NCI-H187 (cell line): ENCODE measurements at regions not wholly inside any gene's neighbourhood (a gene's known extent, or its start where the extent isn't known, plus 50 kb on each side); places are given as distances from the start of the nearest gene placed in this dataset.

Source experiments
- DNase-seq, 2 experiments: peaks; one replicate each; lab custom pipeline; 2025; lab: John Stamatoyannopoulos, UW

DNA sequence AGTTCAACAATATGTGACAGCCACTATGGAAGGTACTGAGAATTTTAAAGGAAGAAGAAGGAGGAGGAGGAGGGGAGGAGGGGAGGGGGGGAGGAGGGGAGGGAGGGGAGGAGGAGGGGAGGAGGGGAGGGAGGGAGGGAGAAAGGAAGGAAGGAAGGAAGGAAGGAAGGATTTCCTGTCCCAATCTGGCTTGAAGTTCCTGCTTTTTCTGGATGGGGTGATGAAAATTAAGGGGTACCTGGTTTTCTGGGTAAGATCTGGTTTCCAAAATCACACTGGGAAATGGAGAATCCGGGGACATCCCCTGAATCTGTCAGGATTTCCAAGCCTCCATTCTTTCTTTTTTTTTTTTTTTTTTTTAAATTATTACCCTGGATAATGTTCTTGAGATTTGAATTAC is 271.8 kb downstream of the MTX2 start:
- DNase-seq: no peak

- no peak for DNase-seq
Measured at GRCh38 chr2:176542476-176542875, 273.2 kb downstream of the MTX2 start.

DNA sequence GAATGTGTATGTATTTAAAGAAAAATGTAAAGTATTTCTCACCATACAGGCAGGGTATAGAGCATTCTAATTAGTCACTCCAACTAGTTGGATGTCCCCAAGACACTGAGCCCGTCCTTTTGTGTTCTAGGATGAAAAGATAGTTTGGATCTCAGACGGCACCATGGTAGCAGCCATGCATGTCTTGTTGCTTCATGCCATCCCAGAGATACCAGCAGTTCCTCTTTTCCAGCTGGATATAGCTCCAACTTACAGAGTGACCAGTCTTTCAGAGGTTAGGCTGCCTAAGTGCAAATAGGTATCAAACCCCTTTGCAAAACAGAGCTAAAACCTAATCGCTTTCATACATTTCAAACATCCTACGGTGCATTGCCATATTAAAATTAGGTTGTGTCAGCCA is 275.3 kb downstream of the MTX2 start:
- DNase-seq: no peak

- DNase-seq: no peak
Measured at GRCh38 chr2:176544991-176545956, 276.0 kb downstream of the MTX2 start.

- DNase-seq: no peak
Measured at GRCh38 chr2:176546550-176546949, 277.3 kb downstream of the MTX2 start.

- DNase-seq: no peak
Measured at GRCh38 chr2:176552501-176553135, 283.4 kb downstream of the MTX2 start.

DNA sequence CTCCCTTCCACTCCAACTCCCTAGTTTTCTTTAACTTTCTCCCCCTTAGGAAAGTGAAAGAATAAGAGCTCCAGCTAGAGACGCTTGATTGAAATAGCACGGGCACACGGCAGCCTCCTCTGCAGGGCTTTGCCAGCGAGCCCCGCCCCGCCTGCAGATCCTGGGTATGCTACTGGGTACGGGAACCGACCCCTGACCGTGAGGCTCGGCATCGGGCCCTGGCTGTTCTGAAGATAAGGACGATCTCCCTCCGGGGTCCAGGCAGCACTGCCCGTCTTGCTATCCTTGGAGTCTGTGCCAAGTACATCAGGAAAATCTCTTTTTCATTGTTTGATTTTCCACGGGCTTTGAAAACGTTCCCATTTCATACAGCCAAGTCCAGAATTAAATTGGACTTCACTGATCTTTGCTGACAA is 284.5 kb downstream of the MTX2 start:
- peak in 1 of 2 experiments; percentile 38 for DNase-seq

- DNase-seq: peak; percentile 23 to 67
Measured at GRCh38 chr2:176554101-176555048, 285.1 kb downstream of the MTX2 start.

GRCh38 chr2:176555112-176555511 is 285.9 kb downstream of the MTX2 start:
- DNase-seq: no peak

DNA sequence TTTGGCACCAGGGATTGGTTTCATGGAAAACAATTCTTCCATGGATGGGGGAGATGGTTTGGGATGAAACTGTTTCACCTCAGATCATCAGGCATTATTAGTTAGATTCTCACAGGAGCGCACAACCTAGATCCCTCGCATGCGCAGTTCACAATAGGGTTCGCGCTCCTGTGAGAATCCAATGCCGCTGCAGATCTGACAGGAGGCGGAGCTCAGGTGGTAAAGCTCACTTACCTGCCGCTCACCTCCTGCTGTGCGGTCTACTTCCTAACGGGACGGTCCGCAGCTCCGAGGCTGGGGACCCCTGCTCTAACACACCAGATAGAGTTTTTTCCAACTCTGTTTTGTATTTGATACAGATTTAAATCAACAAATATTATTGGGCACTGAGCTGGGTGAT is 286.5 kb downstream of the MTX2 start:
- DNase-seq: no peak

GRCh38 chr2:176556373-176556772 is 287.1 kb downstream of the MTX2 start:
- DNase-seq: no peak

DNA sequence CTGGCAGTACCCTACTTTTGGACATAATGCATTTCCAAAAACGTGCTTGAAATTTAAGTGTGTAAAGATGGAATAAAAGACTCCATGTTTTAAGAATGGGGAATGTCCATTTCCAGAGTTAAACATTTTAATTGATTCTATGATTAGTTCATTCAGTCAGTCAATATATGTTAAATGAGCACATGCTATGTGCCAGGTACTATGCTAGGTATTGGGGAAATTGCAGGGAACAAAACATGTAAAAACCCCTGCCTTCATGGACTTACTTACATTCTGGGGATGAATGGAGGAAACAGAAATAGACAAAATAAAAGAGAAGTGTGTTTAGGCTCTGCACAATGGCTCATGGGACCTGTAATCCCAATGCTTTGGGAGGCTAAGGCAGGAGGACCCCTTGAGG is 288.6 kb downstream of the MTX2 start:
- DNase-seq: no peak

- DNase-seq: no peak
Measured at GRCh38 chr2:176558574-176559140, 289.4 kb downstream of the MTX2 start.

GRCh38 chr2:176560296-176560695 is 291.1 kb downstream of the MTX2 start:
- DNase-seq: no peak

- no peak for DNase-seq
Measured at GRCh38 chr2:176561706-176562105, 292.5 kb downstream of the MTX2 start.

GRCh38 chr2:176562359-176563078 is 293.3 kb downstream of the MTX2 start:
- DNase-seq: no peak

DNA sequence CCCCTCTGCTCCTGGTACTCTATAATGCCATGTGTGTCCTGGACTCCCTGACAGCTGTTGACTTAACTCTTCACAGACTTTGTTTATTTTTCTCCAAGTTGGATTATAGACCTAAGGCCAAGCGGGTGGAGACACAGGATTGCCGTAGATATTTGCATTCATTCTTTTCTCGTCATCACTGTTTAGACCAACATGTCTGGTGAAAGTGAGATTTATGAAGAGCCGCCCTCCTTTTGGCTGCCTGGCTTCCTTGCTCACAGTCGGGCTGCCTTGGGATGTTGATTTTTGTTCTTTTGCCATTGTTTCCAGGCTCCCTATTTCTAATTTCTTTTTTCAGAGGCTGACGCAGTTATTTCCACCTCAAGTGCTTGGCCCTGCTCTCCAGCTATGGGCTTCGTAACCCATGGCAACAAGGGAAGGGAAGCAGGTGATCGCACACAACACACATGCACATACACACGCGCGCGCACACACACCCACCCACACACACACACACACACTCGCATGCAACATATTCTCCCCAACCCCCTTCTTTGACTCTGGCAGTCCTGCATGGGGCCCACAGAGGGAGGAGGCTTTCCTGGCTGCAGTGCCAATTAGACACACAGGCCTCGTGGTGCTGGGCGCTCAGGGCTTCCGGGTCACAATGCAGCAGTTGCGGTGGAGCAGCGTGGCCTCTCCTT is 296.5 kb downstream of the MTX2 start:
- DNase-seq: peak; percentile 47 to 56

DNA sequence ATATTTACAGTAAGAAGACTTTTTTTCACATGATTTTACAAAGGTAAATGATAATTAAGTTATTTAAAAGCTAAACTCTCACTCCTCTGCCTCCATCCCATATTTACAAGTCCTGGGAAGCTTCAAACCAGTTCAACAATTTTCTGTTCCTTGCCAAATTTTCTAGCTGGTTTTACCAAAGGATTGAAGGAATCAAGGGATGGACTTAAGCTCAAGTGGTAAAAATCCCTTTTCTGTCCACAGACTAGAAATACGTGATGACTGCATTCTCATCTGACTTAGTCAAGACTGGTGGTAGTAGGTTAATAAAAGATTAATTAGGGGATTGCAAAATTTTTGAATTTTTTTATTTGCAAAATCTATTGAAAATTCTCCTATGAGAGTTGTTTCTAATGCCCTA is 297.3 kb downstream of the MTX2 start:
- DNase-seq: no peak

GRCh38 chr2:176566961-176567360 is 297.7 kb downstream of the MTX2 start:
- no peak for DNase-seq

- no peak for DNase-seq
Measured at GRCh38 chr2:176567361-176567760, 298.1 kb downstream of the MTX2 start.

GRCh38 chr2:176569574-176569973 is 300.3 kb downstream of the MTX2 start:
- no peak for DNase-seq
